ENCODE measurements at regions not wholly inside any gene's neighbourhood (a gene's known extent, or its start where the extent isn't known, plus 50 kb on each side); places are given as distances from the start of the nearest gene placed in this dataset.

DNA sequence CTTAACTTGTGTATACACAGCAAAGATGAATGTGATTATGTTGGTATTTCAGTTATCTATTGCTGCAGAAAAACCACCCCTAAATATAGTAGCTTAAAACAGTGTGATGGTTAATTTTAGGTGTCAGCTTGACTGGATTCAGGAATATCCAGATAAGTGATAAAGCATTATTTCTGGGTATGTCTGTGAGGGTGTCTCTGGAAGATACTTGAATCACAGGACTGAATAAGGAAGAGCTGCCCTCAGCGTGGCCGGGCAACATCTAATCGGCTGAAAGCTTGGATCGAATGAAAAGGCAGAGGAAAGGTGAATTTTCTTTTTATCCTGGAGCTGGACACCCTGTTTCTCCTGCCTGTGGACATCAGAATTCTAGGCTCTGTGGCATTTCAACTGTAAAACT lies 132.0 kb upstream of the SYNPR start:
- TF ChIP-seq, protein P1, sequence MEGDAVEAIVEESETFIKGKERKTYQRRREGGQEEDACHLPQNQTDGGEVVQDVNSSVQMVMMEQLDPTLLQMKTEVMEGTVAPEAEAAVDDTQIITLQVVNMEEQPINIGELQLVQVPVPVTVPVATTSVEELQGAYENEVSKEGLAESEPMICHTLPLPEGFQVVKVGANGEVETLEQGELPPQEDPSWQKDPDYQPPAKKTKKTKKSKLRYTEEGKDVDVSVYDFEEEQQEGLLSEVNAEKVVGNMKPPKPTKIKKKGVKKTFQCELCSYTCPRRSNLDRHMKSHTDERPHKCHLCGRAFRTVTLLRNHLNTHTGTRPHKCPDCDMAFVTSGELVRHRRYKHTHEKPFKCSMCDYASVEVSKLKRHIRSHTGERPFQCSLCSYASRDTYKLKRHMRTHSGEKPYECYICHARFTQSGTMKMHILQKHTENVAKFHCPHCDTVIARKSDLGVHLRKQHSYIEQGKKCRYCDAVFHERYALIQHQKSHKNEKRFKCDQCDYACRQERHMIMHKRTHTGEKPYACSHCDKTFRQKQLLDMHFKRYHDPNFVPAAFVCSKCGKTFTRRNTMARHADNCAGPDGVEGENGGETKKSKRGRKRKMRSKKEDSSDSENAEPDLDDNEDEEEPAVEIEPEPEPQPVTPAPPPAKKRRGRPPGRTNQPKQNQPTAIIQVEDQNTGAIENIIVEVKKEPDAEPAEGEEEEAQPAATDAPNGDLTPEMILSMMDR (IDR thresholded peaks at IDR 0.05), result no peak
- no peak for TF ChIP-seq POLR2A (IDR thresholded peaks at IDR 0.05)
- TF ChIP-seq EP300 (IDR thresholded peaks at IDR 0.05), result no peak

Measured in tibial nerve (tissue), 4 donors.